ENCODE measurements at regions not wholly inside any gene's neighbourhood (a gene's known extent, or its start where the extent isn't known, plus 50 kb on each side); places are given as distances from the start of the nearest gene placed in this dataset.

GRCh38 chr5:15010936-15011335 is 139.4 kb upstream of the ANKH start:
- no peaks in the 10 kb centered on the region for H3K79me2 ChIP-seq (ENCODE audit: control insufficient read depth, insufficient read depth, low read length)
- H3K79me1 ChIP-seq (ENCODE audit: low read length), result no peaks in the 10 kb centered on the region
- no peak overlapping the region for H4K5ac ChIP-seq (ENCODE audit: low read length)
- no peak overlapping the region for H2BK5ac ChIP-seq (ENCODE audit: low read length)
- H4K8ac ChIP-seq (ENCODE audit: low read depth, low read length), result no peak overlapping the region
- H3K4me3 ChIP-seq (ENCODE audit: low read length), result no peak overlapping the region
- H3K27me3 ChIP-seq (ENCODE audit: insufficient read depth, low read length, poor library complexity), result no peaks in the 10 kb centered on the region
- DNase-seq, result no peak
- no peak overlapping the region for H3K23ac ChIP-seq (ENCODE audit: low read length)
- no peak overlapping the region for H2AK5ac ChIP-seq (ENCODE audit: low read length)
- no peak overlapping the region for H3K4me2 ChIP-seq (ENCODE audit: low read length)
- no peak overlapping the region for H2BK15ac ChIP-seq (replicated peaks; ENCODE audit: low read depth)
- H3K4me1 ChIP-seq (ENCODE audit: control insufficient read depth, low read depth, low read length), result no peaks in the 10 kb centered on the region
- H3K4ac ChIP-seq (ENCODE audit: low read depth, low read length), result no peak overlapping the region
- WGBS (ENCODE audit: extremely low coverage, insufficient coverage, low lambda C conversion rate), result no CpG with 5 or more reads among the region's 4 CpGs
- no peak overlapping the region for H3K27ac ChIP-seq (ENCODE audit: low read depth, low read length)
- no peaks in the 10 kb centered on the region for H3K36me3 ChIP-seq (ENCODE audit: control insufficient read depth, insufficient read depth, low read length)
- H3K18ac ChIP-seq (ENCODE audit: low read length), result no peak overlapping the region
- H3K9ac ChIP-seq (ENCODE audit: low read length), result no peak overlapping the region
- H3K56ac ChIP-seq (ENCODE audit: low read length), result no peak overlapping the region
- H2BK120ac ChIP-seq (ENCODE audit: low read depth, low read length), result no peak overlapping the region

GRCh38 chr5:15009420-15009819 is 137.8 kb upstream of the ANKH start:
- Histone ChIP-seq H3K4ac (ENCODE audit: low read depth, low read length) (no peak overlapping the region), H3K27me3 (ENCODE audit: insufficient read depth, low read length, poor library complexity) (no peaks in the 10 kb centered on the region), H3K4me3 (ENCODE audit: low read length) (no peak overlapping the region), H3K79me2 (ENCODE audit: control insufficient read depth, insufficient read depth, low read length) (no peaks in the 10 kb centered on the region), H3K56ac (ENCODE audit: low read length) (no peak overlapping the region), H3K9ac (ENCODE audit: low read length) (no peak overlapping the region), H3K79me1 (ENCODE audit: low read length) (no peaks in the 10 kb centered on the region), H3K18ac (ENCODE audit: low read length) (no peak overlapping the region), H2BK5ac (ENCODE audit: low read length) (no peak overlapping the region), H2AK5ac (ENCODE audit: low read length) (no peak overlapping the region), H4K8ac (ENCODE audit: low read depth, low read length) (no peak overlapping the region), H2BK15ac (replicated peaks; ENCODE audit: low read depth) (no peak overlapping the region), H2BK120ac (ENCODE audit: low read depth, low read length) (no peak overlapping the region), H4K5ac (ENCODE audit: low read length) (no peak overlapping the region), H3K4me1 (ENCODE audit: control insufficient read depth, low read depth, low read length) (no peaks in the 10 kb centered on the region), H3K23ac (ENCODE audit: low read length) (no peak overlapping the region), H3K27ac (ENCODE audit: low read depth, low read length) (no peak overlapping the region), H3K4me2 (ENCODE audit: low read length) (no peak overlapping the region), H3K36me3 (ENCODE audit: control insufficient read depth, insufficient read depth, low read length) (no peaks in the 10 kb centered on the region)
- no peak for DNase-seq
- no CpG with 5 or more reads among the region's 3 CpGs for WGBS (ENCODE audit: extremely low coverage, insufficient coverage, low lambda C conversion rate)

- H3K27me3 ChIP-seq (ENCODE audit: insufficient read depth, low read length, poor library complexity), result no peaks in the 10 kb centered on the region
- no peaks in the 10 kb centered on the region for H3K79me2 ChIP-seq (ENCODE audit: control insufficient read depth, insufficient read depth, low read length)
- no CpG with 5 or more reads among the region's 5 CpGs for WGBS (ENCODE audit: extremely low coverage, insufficient coverage, low lambda C conversion rate)
- no peak overlapping the region for H2BK15ac ChIP-seq (replicated peaks; ENCODE audit: low read depth)
- H2BK120ac ChIP-seq (ENCODE audit: low read depth, low read length), result no peak overlapping the region
- H3K27ac ChIP-seq (ENCODE audit: low read depth, low read length), result no peak overlapping the region
- peak overlapping the region; percentile 26 for H3K4ac ChIP-seq (ENCODE audit: low read depth, low read length)
- H3K36me3 ChIP-seq (ENCODE audit: control insufficient read depth, insufficient read depth, low read length), result no peaks in the 10 kb centered on the region
- no peak overlapping the region for H4K8ac ChIP-seq (ENCODE audit: low read depth, low read length)
- H3K9ac ChIP-seq (ENCODE audit: low read length), result no peak overlapping the region
- no peak overlapping the region for H2AK5ac ChIP-seq (ENCODE audit: low read length)
- H3K4me2 ChIP-seq (ENCODE audit: low read length), result no peak overlapping the region
- no peak overlapping the region for H3K18ac ChIP-seq (ENCODE audit: low read length)
- H3K23ac ChIP-seq (ENCODE audit: low read length), result no peak overlapping the region
- H4K5ac ChIP-seq (ENCODE audit: low read length), result no peak overlapping the region
- H3K4me1 ChIP-seq (ENCODE audit: control insufficient read depth, low read depth, low read length), result no peaks in the 10 kb centered on the region
- no peak for DNase-seq
- H3K79me1 ChIP-seq (ENCODE audit: low read length), result no peaks in the 10 kb centered on the region
- no peak overlapping the region for H2BK5ac ChIP-seq (ENCODE audit: low read length)
- no peak overlapping the region for H3K4me3 ChIP-seq (ENCODE audit: low read length)
- no peak overlapping the region for H3K56ac ChIP-seq (ENCODE audit: low read length)
Measured at GRCh38 chr5:15008921-15009320, 137.3 kb upstream of the ANKH start.

GRCh38 chr5:15008476-15008875 is 136.9 kb upstream of the ANKH start:
- Histone ChIP-seq H3K18ac (ENCODE audit: low read length) (no peak overlapping the region), H3K4me3 (ENCODE audit: low read length) (no peak overlapping the region), H2BK120ac (ENCODE audit: low read depth, low read length) (no peak overlapping the region), H2BK5ac (ENCODE audit: low read length) (no peak overlapping the region), H3K4ac (ENCODE audit: low read depth, low read length) (no peak overlapping the region), H4K8ac (ENCODE audit: low read depth, low read length) (no peak overlapping the region), H3K23ac (ENCODE audit: low read length) (no peak overlapping the region), H2BK15ac (replicated peaks; ENCODE audit: low read depth) (no peak overlapping the region), H3K27me3 (ENCODE audit: insufficient read depth, low read length, poor library complexity) (no peaks in the 10 kb centered on the region), H2AK5ac (ENCODE audit: low read length) (no peak overlapping the region), H3K4me1 (ENCODE audit: control insufficient read depth, low read depth, low read length) (no peaks in the 10 kb centered on the region), H3K4me2 (ENCODE audit: low read length) (no peak overlapping the region), H3K36me3 (ENCODE audit: control insufficient read depth, insufficient read depth, low read length) (no peaks in the 10 kb centered on the region), H4K5ac (ENCODE audit: low read length) (no peak overlapping the region), H3K79me2 (ENCODE audit: control insufficient read depth, insufficient read depth, low read length) (no peaks in the 10 kb centered on the region), H3K79me1 (ENCODE audit: low read length) (no peaks in the 10 kb centered on the region), H3K27ac (ENCODE audit: low read depth, low read length) (no peak overlapping the region), H3K56ac (ENCODE audit: low read length) (no peak overlapping the region), H3K9ac (ENCODE audit: low read length) (no peak overlapping the region)
- DNase-seq, result peak; percentile 78
- no CpG with 5 or more reads among the region's 8 CpGs for WGBS (ENCODE audit: extremely low coverage, insufficient coverage, low lambda C conversion rate)

- Histone ChIP-seq H3K9ac (ENCODE audit: low read length) (no peak overlapping the region), H3K27ac (ENCODE audit: low read depth, low read length) (no peak overlapping the region), H2BK120ac (ENCODE audit: low read depth, low read length) (no peak overlapping the region), H3K4me2 (ENCODE audit: low read length) (no peak overlapping the region), H4K8ac (ENCODE audit: low read depth, low read length) (no peak overlapping the region), H3K27me3 (ENCODE audit: insufficient read depth, low read length, poor library complexity) (no peaks in the 10 kb centered on the region), H3K4me1 (ENCODE audit: control insufficient read depth, low read depth, low read length) (no peaks in the 10 kb centered on the region), H3K23ac (ENCODE audit: low read length) (no peak overlapping the region), H3K36me3 (ENCODE audit: control insufficient read depth, insufficient read depth, low read length) (no peaks in the 10 kb centered on the region), H3K4me3 (ENCODE audit: low read length) (no peak overlapping the region), H3K56ac (ENCODE audit: low read length) (no peak overlapping the region), H2AK5ac (ENCODE audit: low read length) (no peak overlapping the region), H3K79me2 (ENCODE audit: control insufficient read depth, insufficient read depth, low read length) (no peaks in the 10 kb centered on the region), H2BK15ac (replicated peaks; ENCODE audit: low read depth) (no peak overlapping the region), H4K5ac (ENCODE audit: low read length) (no peak overlapping the region), H3K79me1 (ENCODE audit: low read length) (no peaks in the 10 kb centered on the region), H3K18ac (ENCODE audit: low read length) (no peak overlapping the region), H2BK5ac (ENCODE audit: low read length) (no peak overlapping the region), H3K4ac (ENCODE audit: low read depth, low read length) (no peak overlapping the region)
- no CpG with 5 or more reads among the region's 4 CpGs for WGBS (ENCODE audit: extremely low coverage, insufficient coverage, low lambda C conversion rate)
- DNase-seq, result no peak
Measured at GRCh38 chr5:15007646-15008045, 136.1 kb upstream of the ANKH start.

- H3K18ac ChIP-seq (ENCODE audit: low read length), result no peak overlapping the region
- no peak overlapping the region for H3K4ac ChIP-seq (ENCODE audit: low read depth, low read length)
- H3K79me2 ChIP-seq (ENCODE audit: control insufficient read depth, insufficient read depth, low read length), result no peaks in the 10 kb centered on the region
- no peaks in the 10 kb centered on the region for H3K36me3 ChIP-seq (ENCODE audit: control insufficient read depth, insufficient read depth, low read length)
- H3K27ac ChIP-seq (ENCODE audit: low read depth, low read length), result no peak overlapping the region
- H3K4me2 ChIP-seq (ENCODE audit: low read length), result no peak overlapping the region
- no peak for DNase-seq
- no peak overlapping the region for H4K8ac ChIP-seq (ENCODE audit: low read depth, low read length)
- no peak overlapping the region for H3K4me3 ChIP-seq (ENCODE audit: low read length)
- H2BK120ac ChIP-seq (ENCODE audit: low read depth, low read length), result no peak overlapping the region
- no peaks in the 10 kb centered on the region for H3K4me1 ChIP-seq (ENCODE audit: control insufficient read depth, low read depth, low read length)
- no peaks in the 10 kb centered on the region for H3K27me3 ChIP-seq (ENCODE audit: insufficient read depth, low read length, poor library complexity)
- no peak overlapping the region for H2BK15ac ChIP-seq (replicated peaks; ENCODE audit: low read depth)
- no peak overlapping the region for H2AK5ac ChIP-seq (ENCODE audit: low read length)
- H3K9ac ChIP-seq (ENCODE audit: low read length), result no peak overlapping the region
- no peak overlapping the region for H3K23ac ChIP-seq (ENCODE audit: low read length)
- no peak overlapping the region for H3K56ac ChIP-seq (ENCODE audit: low read length)
- no peak overlapping the region for H4K5ac ChIP-seq (ENCODE audit: low read length)
- H2BK5ac ChIP-seq (ENCODE audit: low read length), result no peak overlapping the region
- H3K79me1 ChIP-seq (ENCODE audit: low read length), result no peaks in the 10 kb centered on the region
Measured at GRCh38 chr5:15004506-15004905, 132.9 kb upstream of the ANKH start.
